GF-D8 (cell line): ENCODE measurements at regions not wholly inside any gene's neighbourhood (a gene's known extent, or its start where the extent isn't known, plus 50 kb on each side); places are given as distances from the start of the nearest gene placed in this dataset.

Experiments used
- DNase-seq: peaks from one replicate; lab custom pipeline; 2025; lab: John Stamatoyannopoulos, UW

GRCh38 chrX:113743069-113743468, 840.8 kb upstream of the HTR2C start:
- DNase-seq = no peak

- no peak for DNase-seq
Observed at GRCh38 chrX:113741744-113742143, 842.1 kb upstream of the HTR2C start.

GRCh38 chrX:113728937-113729336, 854.9 kb upstream of the HTR2C start:
- no peak for DNase-seq

- no peak for DNase-seq
Observed at GRCh38 chrX:113726898-113727297, 857.0 kb upstream of the HTR2C start.

GRCh38 chrX:113726466-113726865, 857.4 kb upstream of the HTR2C start:
- no peak for DNase-seq

- no peak for DNase-seq
Observed at GRCh38 chrX:113726009-113726408, 857.9 kb upstream of the HTR2C start.

- DNase-seq = no peak
Observed at GRCh38 chrX:113699939-113700338, 859.3 kb upstream of the AMOT start.

- DNase-seq = no peak
Observed at GRCh38 chrX:113675278-113675677, 834.6 kb upstream of the AMOT start.

- DNase-seq = no peak
Observed at GRCh38 chrX:113651306-113651705, 810.7 kb upstream of the AMOT start.

GRCh38 chrX:113644426-113644825, 803.8 kb upstream of the AMOT start:
- DNase-seq = no peak

- no peak for DNase-seq
Observed at GRCh38 chrX:113634565-113634964, 793.9 kb upstream of the AMOT start.

- no peak for DNase-seq
Observed at GRCh38 chrX:113629326-113629725, 788.7 kb upstream of the AMOT start.

GRCh38 chrX:113594123-113594841, 753.7 kb upstream of the AMOT start:
- no peak for DNase-seq

GRCh38 chrX:113586281-113586898, 745.8 kb upstream of the AMOT start:
- no peak for DNase-seq

- no peak for DNase-seq
Observed at GRCh38 chrX:113580486-113580885, 739.9 kb upstream of the AMOT start.

- DNase-seq = no peak
Observed at GRCh38 chrX:113558576-113558975, 717.9 kb upstream of the AMOT start.

- no peak for DNase-seq
Observed at GRCh38 chrX:113551919-113552318, 711.3 kb upstream of the AMOT start.

- no peak for DNase-seq
Observed at GRCh38 chrX:113548308-113549015, 707.8 kb upstream of the AMOT start.

GRCh38 chrX:113545040-113545439, 704.4 kb upstream of the AMOT start:
- no peak for DNase-seq

- no peak for DNase-seq
Observed at GRCh38 chrX:113539599-113540356, 699.1 kb upstream of the AMOT start.

- no peak for DNase-seq
Observed at GRCh38 chrX:113529426-113530013, 688.9 kb upstream of the AMOT start.

GRCh38 chrX:113522814-113523213, 682.2 kb upstream of the AMOT start:
- no peak for DNase-seq
